Superior temporal gyrus (tissue), 1 donor: ENCODE measurements at regions not wholly inside any gene's neighbourhood (a gene's known extent, or its start where the extent isn't known, plus 50 kb on each side); places are given as distances from the start of the nearest gene placed in this dataset.

Source experiments
- DNase-seq: peaks from one replicate; pipeline ENCODE4 v3.0.0-alpha.2; 2016; ENCODE audit errors: extremely low spot score

DNA sequence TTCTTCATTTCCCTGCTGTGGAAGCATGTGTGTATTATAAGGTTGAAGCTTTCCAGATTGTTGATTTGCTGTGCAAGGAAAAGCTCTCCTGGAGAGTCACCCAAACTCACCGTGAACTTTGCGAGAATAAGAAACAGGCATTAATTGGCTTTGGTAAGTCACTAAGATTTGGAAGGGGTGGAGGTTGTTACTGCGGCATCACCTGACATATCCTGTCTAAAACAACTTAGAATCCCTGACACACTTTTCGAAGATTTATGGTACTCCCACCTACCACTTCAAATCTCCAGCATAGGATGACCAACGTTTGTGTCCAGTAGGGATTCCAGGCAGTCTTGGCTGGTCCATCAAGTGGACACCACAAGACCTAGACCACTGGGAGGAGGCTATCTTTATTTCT is 518.3 kb downstream of the MN1 start:
- DNase-seq = no peak

DNA sequence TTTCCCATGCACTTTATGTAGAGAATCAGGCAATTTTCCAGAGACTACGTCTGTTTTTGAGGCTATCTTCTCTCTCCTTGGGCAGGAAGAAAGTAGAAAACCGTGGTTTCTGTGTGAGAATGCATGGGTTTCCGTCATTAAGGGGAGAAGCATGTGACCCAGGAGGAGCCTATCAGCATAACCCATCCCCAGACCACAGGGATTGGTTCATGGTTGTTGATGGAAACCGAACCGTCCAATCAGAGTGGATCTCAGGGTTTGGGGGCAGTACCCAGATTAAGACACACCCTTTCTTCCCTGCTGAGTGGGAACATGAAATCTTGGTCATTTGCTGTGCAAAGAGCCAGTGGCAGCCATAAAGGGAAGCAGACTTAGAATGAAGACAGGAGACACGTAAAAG is 517.8 kb downstream of the MN1 start:
- no peak for DNase-seq

DNA sequence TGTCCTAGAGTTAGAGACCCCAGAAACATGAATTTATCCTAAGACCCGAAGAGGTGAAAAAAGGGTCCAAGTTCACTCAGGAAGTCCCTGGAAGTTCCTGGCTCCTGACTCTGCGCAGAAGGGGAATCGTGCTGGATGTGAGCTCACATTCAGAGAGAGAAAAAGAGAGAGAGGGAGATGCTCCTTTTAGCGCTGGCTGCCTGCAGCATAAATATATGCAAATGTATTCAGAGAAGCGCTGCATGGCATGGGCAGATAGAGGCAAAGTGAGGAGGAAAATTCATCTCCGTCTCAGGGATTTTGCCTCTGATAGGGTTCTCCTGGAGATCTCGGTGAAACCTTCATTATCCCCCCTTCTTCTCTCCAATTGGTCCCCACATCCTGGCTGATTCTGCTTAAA is 517.2 kb downstream of the MN1 start:
- no peak for DNase-seq

DNA sequence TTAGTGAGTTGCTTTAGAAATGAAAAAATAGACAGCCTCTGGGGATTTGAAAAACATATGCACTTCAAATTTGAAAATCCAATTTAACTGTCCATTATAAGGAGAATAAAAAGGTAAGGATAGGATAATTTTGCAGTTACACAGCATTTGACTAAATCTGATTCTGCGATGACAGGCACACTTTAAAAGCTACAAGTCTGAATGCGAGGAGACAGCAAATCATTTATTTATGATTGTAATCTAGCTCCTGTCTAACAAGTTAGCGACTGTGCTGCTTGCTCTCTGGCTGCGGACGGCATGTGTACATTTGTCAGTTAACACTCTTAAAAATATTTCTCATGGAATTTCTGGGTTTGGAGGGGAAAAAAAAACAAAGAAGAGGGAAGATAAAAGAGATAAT is 514.8 kb downstream of the MN1 start:
- DNase-seq = no peak

DNA sequence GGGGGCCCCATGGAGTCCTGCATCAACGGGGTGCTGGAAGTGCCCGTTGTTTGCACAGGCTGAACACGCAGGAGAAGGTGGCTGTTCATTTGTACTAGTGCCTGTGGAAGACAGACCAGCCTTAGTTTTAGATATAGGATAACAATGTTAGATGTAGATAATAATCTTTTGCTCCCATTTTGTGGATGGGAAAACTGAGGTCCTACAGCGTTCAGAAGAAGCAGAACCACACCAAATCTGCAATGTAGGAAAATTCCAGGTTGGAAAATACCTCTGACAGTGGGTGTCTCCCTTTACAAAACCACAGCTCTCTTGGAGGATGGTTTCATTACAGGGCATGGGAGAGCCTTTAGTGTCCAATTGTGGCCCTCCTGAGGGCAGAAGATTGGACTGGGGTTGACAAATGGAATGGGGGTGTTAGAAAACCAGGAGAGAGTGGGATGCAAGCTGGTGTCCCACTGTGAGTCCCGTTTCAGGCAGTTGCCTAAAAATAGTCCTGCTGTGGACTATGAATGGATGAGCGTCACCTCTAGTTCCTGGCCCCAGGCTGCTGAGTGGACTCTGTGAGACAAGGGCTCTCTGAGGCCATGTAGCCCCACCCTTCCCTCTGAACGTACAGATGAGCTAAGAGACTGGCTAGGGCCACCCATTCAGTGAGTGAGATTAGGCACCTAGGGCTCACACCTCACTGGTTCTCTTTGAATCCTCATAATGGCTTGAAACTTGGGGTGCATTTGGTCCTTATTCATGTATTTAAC is 508.8 kb downstream of the MN1 start:
- no peak for DNase-seq

DNA sequence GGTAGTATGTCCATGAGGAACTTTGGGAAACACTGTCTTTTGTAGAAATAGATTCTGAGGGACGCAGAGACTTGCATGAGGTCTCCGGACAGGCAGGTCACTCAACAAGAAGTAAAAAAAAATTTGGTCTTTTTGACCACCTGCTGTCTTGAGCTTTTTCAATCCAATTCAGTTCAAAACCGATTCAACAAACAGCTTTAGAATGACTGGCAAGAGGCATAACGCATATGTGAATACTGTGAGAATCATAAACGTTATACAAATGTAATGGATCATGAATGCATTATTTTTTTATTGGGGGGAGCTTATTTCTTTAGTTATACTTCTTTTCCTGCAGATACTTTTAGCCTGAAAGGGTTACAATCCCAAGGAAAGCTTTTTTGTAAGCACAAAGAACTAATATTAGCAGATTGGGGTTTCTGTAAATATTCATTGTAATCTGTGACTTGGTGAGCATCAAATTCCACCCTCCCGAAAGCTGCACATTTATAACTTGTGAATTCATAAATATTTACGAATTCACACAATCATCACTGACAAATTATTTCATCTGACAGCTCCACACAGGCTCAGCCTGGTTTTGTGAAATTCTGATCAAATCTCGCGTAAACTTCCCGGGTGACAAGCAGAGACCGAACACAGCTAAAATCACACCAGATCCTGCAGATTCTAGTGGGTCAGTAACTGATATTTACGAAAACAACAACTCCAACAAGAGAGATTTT is 507.7 kb downstream of the MN1 start:
- DNase-seq = no peak

DNA sequence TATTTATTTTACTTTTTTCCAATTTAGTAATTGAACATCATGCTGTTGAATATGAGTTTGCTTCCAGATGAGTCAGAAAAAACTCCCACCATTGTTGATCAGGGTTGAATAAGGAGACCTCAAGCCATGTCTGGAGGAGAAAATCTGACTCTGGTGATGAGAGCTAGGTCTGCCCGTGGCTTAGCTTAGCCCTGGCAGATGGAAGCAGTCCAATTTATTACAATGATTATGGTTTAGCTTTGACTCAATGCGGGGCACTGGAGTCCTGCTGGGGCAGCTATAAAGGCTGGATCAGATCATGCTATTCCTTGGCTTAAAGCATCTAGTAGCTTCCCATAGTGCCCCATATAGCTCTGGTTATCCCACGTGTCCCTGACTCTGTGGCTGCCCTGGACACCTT is 506.5 kb downstream of the MN1 start:
- DNase-seq = no peak

DNA sequence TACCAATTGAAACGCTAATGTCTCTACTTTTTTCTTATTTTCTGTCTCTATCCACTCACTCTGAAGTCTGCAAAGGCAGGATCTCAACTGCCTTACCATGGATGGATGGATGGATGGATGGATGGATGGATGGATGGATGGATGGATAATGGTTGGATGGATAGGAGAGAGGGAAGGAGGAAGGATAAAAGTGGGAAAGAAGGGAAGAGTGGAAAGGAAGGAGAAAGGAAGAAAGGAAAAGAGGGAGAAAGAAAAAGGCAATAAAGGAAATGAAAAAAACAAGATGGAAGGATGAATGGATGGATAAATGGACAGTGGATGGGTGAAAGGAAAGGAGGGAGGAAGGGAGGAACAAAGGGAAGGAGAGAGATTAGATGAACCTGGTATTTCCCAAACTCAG is 506.0 kb downstream of the MN1 start:
- DNase-seq = no peak

DNA sequence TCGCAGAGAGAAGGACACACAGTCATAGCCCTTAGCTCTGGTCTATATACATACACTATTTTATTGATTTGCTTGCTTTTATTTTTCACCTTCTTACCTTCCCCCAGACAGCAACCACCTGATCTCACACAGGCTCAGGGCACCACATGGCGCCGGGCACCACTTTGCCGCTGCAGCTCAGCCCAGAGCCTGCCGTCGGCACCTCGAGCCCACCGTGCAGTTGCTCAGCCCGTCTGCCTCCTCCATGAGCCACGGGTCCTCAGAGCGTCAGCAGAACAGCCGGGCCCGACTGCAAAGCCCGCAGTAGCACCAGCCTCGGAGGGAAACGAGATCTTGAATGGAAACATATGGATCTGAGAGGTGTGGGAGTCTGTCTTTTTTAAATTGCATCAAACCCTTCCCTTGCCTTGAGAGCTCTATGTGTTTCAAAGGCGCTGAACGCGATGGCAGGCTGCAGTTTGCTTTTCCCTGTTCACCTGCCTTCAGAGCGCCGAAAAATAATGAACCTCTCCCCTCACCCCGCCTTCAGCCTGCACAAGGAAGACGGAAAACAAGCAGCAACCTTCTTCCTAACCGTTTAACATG is 505.4 kb downstream of the MN1 start:
- DNase-seq = no peak

DNA sequence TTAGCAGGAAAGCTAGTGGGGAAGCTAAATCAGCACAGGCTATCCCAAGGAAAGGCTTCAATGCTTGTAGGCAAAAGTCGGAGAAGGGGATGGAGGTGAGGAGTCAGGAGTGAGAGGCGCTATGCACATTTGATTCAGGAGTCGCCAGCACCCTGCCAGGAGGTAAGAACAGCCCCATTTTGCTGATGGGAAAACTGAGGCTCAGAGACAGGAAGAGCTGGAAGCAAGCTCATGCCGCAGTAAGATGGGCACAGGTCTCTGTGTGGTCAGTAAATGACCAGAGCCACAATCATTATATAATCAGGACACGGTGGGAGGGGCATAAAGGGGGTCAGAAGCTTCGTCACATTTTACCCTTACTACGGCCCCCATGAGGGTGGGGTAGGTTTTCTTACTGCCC is 504.4 kb downstream of the MN1 start:
- DNase-seq = no peak

DNA sequence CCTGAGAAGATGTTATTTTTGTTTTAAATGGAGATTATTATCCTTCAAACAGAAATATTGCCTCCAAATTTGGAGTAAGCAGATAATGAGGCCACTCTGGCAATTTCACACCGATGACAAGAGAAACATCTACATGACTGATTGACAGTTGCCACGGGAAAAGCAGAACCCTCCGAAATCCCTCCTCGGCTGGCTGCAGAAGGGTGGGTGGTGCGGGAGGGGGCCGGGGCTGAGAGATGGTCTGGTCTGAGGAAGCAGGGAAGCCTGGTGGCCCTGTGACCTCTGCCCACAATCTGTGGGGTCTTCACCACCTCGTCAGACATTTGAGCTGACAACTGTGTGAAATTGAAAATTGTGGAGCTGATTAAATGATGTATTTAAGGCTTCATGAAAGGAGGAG is 503.2 kb downstream of the MN1 start:
- no peak for DNase-seq

DNA sequence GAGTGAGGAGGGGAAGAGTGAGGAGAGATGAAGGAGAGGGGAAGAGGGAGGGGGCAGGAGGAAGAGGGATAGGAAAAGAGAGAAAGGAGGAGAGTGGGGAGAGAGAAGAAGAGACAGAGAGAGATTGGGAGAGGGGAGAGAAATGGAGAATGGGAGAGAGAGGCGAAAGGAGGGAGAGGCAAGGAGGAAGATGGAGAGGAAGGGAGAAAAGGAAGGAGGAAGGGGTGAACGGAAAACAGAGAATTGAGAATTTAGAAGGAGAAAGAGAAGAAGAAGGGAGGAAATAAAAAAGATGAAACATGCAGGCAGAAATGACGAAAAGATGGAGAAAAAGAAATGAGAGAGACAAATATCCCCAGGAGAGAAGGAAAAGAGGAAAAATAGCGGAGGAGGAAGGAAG is 502.8 kb downstream of the MN1 start:
- DNase-seq = no peak

DNA sequence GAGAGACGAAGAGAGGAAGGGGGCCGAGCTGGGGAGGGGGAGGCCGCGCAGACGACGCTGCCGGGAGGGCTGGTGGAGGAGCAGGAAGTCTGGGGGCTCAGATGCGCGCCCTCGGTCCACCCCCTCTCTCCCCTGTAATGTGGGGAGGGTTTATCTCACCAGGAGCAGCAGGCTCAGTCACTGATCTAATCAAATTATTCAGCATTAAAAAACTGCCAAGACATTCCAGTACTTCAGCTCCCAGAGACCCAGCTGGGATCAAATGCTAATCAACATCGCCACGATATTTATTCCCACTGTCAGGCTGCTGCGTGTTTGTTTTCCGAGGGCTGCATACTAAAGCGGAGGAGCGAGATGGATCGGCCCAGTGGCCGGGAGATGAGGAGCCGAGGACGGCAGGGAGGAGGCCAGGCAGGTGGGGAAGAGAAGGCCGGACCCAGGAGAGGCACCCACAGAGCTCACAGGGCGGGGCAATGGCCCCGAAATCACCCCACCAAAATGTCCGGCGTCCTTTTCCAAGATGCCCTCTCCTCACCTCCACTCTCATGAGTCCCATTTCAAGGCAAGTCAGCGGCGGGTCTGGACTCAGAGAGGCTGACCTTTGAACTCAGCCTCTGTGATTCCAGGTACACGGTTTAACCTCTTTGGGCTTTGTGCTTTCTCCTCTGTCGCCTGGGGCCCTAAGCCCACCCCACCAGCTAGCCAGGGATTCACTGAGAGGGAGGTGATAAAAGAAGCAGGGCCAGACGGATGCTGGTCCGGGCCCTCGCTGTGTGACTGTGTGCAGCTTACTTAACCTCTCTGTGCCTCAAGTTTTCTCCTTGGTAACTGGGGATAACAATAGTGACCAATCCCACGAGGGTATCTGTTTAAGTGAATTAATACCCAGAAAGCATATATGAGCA is 502.1 kb downstream of the MN1 start:
- no peak for DNase-seq

DNA sequence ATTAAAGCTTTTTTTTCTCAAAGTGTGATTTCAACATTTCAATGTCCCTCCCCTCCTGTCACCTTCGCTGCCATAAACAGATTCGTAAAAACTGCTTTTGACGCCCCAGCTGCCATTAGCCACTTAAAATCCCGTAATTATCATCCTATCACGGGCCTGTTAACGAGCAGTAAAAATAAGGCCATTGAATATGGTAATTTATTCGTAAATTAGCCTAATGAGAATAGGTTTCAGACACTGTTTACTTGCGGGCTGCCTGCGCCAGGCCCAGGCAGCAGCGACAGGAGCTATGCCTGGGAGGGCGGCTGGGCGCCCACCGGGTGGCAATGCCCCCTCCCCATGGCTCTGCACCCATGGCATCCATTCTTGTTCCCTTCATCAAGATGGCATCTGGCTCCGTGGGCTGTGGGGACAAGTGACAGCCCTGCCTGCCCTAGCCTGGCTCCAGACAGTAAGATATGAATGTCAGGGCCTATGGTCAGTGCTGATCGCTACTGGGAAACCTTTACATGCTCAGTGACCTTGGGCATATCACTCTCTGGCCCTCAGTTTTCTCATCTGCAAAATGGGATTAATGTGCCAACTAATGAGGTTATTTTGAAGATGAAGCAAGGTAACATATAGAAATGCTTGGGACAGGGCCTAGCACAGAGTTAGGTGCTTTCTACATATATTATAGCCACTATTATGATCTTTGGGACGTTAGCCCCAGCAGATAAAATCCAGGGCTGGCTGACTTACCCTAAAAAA is 500.8 kb downstream of the MN1 start:
- no peak for DNase-seq

DNA sequence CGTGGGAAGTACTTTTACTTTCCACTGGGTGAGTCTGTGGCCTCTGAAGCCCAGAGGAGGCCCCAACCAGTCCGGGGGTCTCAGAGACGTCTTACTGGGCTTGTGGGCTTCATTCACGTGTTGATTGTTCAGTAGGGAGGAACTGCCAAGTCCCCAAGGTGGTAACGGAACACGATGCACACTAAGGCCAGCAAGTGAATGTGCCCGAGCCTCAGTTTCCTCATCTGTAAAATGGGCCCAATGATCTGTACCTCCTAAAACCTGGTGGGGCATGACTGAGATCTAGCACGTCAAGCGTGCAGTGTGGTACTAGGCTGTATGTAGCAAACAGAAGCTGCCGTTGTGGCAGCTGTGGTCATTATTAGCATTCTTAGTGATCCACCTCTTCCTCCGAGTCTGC is 499.1 kb downstream of the MN1 start:
- no peak for DNase-seq

DNA sequence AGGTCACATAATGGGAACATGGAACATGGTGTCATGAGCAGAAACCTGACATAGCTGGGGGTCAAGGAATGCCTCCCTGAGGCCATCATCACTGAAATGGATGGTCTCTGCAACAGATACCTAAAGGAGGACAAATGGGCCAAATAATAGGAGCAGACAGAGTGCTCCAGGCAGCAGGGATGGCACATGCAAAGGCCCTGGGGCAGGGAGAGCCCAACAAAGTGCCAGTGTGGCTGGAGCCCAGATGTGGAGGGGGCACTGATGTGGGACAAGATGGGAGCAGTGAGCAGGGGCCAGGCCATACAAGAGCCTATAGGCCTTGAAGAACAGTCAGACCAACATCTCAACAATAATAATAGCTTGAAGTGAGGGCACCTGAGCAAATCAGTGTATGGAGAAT is 497.8 kb downstream of the MN1 start:
- no peak for DNase-seq

DNA sequence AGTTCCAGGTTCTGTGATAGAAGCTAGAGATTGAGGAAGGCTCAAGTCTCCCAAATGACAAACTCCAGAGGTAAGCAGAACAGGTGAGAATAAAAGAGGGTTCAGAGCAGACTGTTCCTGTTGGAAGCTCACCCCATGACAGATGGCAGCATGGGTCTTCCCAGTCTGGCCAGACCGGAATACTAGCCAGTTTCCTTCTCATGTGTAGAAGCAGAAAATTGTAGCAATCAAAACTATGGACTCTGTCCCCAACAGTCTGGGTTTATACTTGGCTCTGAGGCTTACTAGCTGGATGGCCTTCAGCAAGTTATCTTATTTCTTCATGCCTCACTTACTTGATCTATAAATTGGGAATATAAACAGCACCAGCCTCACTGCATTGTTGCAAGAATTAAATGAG is 494.8 kb downstream of the MN1 start:
- no peak for DNase-seq

DNA sequence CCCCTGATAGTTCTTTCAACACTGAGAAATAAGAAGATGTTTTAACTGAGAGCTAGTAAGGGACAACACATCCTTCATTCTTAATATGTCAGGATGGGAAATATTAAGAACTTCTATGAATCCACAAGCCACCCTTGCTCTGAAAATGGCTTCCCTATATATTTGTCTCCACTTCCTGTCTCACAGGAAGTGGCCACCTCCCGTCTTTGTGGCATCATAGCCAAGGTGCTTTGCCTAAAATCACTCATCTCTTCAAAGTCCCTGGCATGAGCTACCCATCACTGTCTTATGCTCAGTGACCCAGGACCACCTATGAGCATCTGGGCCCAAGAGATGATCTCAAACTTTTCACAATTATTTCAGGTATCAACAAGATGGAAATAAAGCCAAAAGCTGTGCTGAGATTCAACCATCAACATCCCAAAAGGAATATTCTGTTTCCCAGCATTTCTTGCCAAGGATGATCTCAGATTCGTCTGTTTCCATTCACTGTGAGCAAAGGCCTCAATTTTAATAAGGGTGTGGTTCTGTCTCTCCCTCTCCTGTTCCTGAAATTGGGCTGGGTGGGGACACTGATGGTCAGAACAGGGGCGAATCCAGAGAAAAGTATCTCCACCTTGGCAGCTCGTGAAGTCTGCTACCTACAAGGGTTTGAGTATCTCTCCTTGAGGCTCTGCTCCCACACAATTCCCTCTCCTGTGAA is 493.9 kb downstream of the MN1 start:
- no peak for DNase-seq

DNA sequence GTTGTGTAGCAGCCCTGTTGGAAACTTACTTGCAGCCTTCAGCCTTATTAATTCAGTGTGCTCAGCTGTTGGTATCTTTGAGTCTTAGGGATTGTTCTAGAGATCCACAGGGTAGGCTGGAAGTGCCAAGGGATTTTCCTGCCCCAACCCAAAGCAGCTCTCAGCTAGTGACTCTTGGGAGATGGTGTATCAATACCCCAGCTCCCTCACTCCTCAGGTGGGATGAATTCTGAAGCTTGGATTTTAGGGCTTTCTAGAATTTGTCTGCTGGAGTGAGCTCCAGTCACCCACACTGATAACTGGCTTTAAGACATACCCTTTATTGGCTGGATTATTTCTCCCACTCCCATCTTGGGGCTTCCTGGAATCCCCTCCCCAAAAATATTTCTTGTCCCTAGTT is 493.0 kb downstream of the MN1 start:
- DNase-seq = no peak

DNA sequence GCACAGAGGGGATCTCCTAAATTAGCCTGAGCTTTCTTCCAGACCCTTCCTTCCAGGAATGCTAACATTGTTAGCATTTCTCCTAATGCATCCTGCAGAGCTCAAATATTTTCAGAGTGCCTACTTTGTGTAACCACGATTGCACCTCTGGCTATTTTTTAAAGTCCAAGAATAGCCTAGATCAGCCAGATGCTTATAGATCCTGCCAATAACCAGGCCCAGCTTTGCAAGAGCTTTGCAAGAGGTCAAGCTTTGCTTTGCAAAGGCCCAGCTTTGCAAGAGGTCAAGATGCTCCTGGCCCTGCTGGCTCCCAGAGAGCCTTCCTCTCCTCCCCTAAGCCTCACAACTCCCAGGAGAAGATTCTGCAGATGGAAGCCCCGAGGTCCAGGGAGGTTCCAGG is 491.9 kb downstream of the MN1 start:
- no peak for DNase-seq
